ENCODE measurements at regions not wholly inside any gene's neighbourhood (a gene's known extent, or its start where the extent isn't known, plus 50 kb on each side); places are given as distances from the start of the nearest gene placed in this dataset.

- TF ChIP-seq POLR2A (IDR thresholded peaks at IDR 0.05) (no peak), CTCF (IDR thresholded peaks at IDR 0.05) (no peak)
These were observed 106.9 kb downstream of the P2RY1 start for GRCh38 chr3:152941859-152942258.

Data from lower leg skin (tissue), 3 donors.